NT2/D1 (cell line): ENCODE measurements at regions not wholly inside any gene's neighbourhood (a gene's known extent, or its start where the extent isn't known, plus 50 kb on each side); places are given as distances from the start of the nearest gene placed in this dataset.

ENCODE experiments used
- DNase-seq: peaks from one replicate; pipeline ENCODE4 v3.0.0-alpha.2; 2011; ENCODE audit warnings: low read depth, low spot score
- H3K27me3 ChIP-seq: 2 replicates; pipeline ENCODE4 v1.6.0; 2011; ENCODE audit warnings: mild to moderate bottlenecking; ENCODE audit not compliant: insufficient read length, insufficient read depth
- H3K36me3 ChIP-seq: 2 replicates; pipeline ENCODE4 v1.6.1; 2011; ENCODE audit warnings: mild to moderate bottlenecking, low read length, mixed read lengths; ENCODE audit not compliant: insufficient read depth, insufficient read length
- H3K4me1 ChIP-seq: 2 replicates; pipeline ENCODE4 v1.5.1; 2011; ENCODE audit not compliant: insufficient read depth, insufficient read length
- H3K4me3 ChIP-seq: 2 replicates; pipeline ENCODE4 v1.5.1; 2011; ENCODE audit warnings: low read depth; ENCODE audit not compliant: insufficient read length
- H3K9ac ChIP-seq: 2 replicates; pipeline ENCODE4 v1.6.0; 2011; ENCODE audit warnings: low read depth; ENCODE audit not compliant: insufficient read length
- H3K9me3 ChIP-seq: 2 replicates; pipeline ENCODE4 v1.5.1; 2011; ENCODE audit warnings: mild to moderate bottlenecking, low read length; ENCODE audit not compliant: insufficient read depth
- SUZ12 ChIP-seq: IDR thresholded peaks from 2 replicates; pipeline ENCODE4 v1.6.1; 2011; ENCODE audit not compliant: insufficient read length, insufficient read depth; ENCODE audit errors: extremely low read depth
- YY1 ChIP-seq: IDR thresholded peaks from 2 replicates; pipeline ENCODE4 v1.6.1; 2011; ENCODE audit not compliant: insufficient read length, insufficient read depth
- ZNF274 ChIP-seq: IDR thresholded peaks from 2 replicates; pipeline ENCODE4 v1.6.1; 2011; ENCODE audit warnings: mild to moderate bottlenecking, low read depth, low read length

GRCh38 chr1:5713101-5714010 is 278.9 kb downstream of the NPHP4 start:
- H3K9ac ChIP-seq, result no peak overlapping the region
- DNase-seq, result no peak
- no peaks in the 10 kb centered on the region for H3K36me3 ChIP-seq
- H3K4me3 ChIP-seq, result no peak overlapping the region
- no peaks in the 10 kb centered on the region for H3K27me3 ChIP-seq
- peaks cover 14% of the 10 kb centered on the region; the same call in 1 of the 2 replicates for H3K9me3 ChIP-seq
- peaks cover 11% of the 10 kb centered on the region for H3K4me1 ChIP-seq
- no peak for TF ChIP-seq ZNF274
- TF ChIP-seq SUZ12, result no peak
- TF ChIP-seq YY1, result no peak

GRCh38 chr1:5711956-5712645 is 280.1 kb downstream of the NPHP4 start:
- Histone ChIP-seq H3K4me1 (peaks cover 10% of the 10 kb centered on the region), H3K36me3 (no peaks in the 10 kb centered on the region), H3K27me3 (no peaks in the 10 kb centered on the region), H3K9me3 (peaks cover 14% of the 10 kb centered on the region; the same call in 1 of the 2 replicates), H3K9ac (no peak overlapping the region), H3K4me3 (no peak overlapping the region)
- TF ChIP-seq YY1 (no peak), SUZ12 (no peak), ZNF274 (no peak)
- no peak for DNase-seq

- H3K4me3 ChIP-seq, result no peak overlapping the region
- DNase-seq, result no peak
- H3K36me3 ChIP-seq, result no peaks in the 10 kb centered on the region
- no peaks in the 10 kb centered on the region for H3K4me1 ChIP-seq
- peaks cover 14% of the 10 kb centered on the region; the same call in 1 of the 2 replicates for H3K9me3 ChIP-seq
- no peak overlapping the region for H3K9ac ChIP-seq
- no peak for TF ChIP-seq YY1
- no peak for TF ChIP-seq SUZ12
- TF ChIP-seq ZNF274, result no peak
- no peaks in the 10 kb centered on the region for H3K27me3 ChIP-seq
These were observed 281.1 kb downstream of the NPHP4 start for GRCh38 chr1:5711079-5711478.

GRCh38 chr1:5709976-5710375 is 282.2 kb downstream of the NPHP4 start:
- TF ChIP-seq SUZ12 (no peak), ZNF274 (no peak), YY1 (no peak)
- Histone ChIP-seq H3K27me3 (no peaks in the 10 kb centered on the region), H3K9me3 (peaks cover 5% of the 10 kb centered on the region; the same call in 1 of the 2 replicates), H3K4me1 (no peaks in the 10 kb centered on the region), H3K9ac (no peak overlapping the region), H3K36me3 (no peaks in the 10 kb centered on the region), H3K4me3 (no peak overlapping the region)
- DNase-seq, result no peak

GRCh38 chr1:5709461-5709975 is 282.7 kb downstream of the NPHP4 start:
- Histone ChIP-seq H3K9me3 (peaks cover 5% of the 10 kb centered on the region; the same call in 1 of the 2 replicates), H3K27me3 (no peaks in the 10 kb centered on the region), H3K36me3 (no peaks in the 10 kb centered on the region), H3K4me3 (no peak overlapping the region), H3K9ac (no peak overlapping the region), H3K4me1 (no peaks in the 10 kb centered on the region)
- TF ChIP-seq ZNF274 (no peak), SUZ12 (no peak), YY1 (no peak)
- DNase-seq, result no peak

- no peak for DNase-seq
- H3K9ac ChIP-seq, result no peak overlapping the region
- no peak overlapping the region for H3K4me3 ChIP-seq
- H3K4me1 ChIP-seq, result no peaks in the 10 kb centered on the region
- H3K36me3 ChIP-seq, result no peaks in the 10 kb centered on the region
- no peak for TF ChIP-seq ZNF274
- no peaks in the 10 kb centered on the region for H3K27me3 ChIP-seq
- no peaks in the 10 kb centered on the region for H3K9me3 ChIP-seq
These were observed 283.6 kb downstream of the NPHP4 start for GRCh38 chr1:5708346-5709245.
